ENCODE measurements at regions not wholly inside any gene's neighbourhood (a gene's known extent, or its start where the extent isn't known, plus 50 kb on each side); places are given as distances from the start of the nearest gene placed in this dataset.

DNA sequence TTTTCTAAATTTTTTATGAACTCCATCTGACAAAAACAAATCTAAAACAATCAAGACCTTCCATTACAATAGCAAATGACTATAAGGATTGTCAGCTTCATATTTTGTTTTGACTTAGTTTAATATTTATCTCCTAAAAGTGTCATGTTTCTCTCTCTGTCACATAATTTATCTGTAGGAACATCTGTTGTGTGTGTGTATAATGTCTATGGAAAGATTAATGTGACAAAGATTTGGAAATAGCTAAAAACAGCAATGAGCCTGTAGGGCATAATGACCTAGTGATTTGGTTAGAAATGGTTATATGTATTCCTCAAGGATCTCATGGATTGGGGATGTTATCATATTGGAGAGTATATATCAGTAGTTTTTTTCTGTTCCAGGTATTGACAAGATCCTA lies 69.6 kb upstream of the MDFIC start:
- H3K4me3 ChIP-seq (ENCODE audit: low read length, poor library complexity, severe bottlenecking): no peak overlapping the region
- no peaks in the 10 kb centered on the region for H3K36me3 ChIP-seq (ENCODE audit: insufficient read depth, low read length)
- no peak for TF ChIP-seq EZH2phosphoT487 (IDR thresholded peaks at IDR 0.05; ENCODE audit: borderline replicate concordance)
- TF ChIP-seq, protein P1, sequence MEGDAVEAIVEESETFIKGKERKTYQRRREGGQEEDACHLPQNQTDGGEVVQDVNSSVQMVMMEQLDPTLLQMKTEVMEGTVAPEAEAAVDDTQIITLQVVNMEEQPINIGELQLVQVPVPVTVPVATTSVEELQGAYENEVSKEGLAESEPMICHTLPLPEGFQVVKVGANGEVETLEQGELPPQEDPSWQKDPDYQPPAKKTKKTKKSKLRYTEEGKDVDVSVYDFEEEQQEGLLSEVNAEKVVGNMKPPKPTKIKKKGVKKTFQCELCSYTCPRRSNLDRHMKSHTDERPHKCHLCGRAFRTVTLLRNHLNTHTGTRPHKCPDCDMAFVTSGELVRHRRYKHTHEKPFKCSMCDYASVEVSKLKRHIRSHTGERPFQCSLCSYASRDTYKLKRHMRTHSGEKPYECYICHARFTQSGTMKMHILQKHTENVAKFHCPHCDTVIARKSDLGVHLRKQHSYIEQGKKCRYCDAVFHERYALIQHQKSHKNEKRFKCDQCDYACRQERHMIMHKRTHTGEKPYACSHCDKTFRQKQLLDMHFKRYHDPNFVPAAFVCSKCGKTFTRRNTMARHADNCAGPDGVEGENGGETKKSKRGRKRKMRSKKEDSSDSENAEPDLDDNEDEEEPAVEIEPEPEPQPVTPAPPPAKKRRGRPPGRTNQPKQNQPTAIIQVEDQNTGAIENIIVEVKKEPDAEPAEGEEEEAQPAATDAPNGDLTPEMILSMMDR (conservative IDR thresholded peaks at IDR 0.05; ENCODE audit: low read length): no peak
- no peak overlapping the region for H3K4me2 ChIP-seq (ENCODE audit: low read depth, low read length, poor library complexity, severe bottlenecking)
- H3K4me1 ChIP-seq (ENCODE audit: insufficient read depth, low read length, poor library complexity, severe bottlenecking): no peaks in the 10 kb centered on the region
- H3K79me2 ChIP-seq (ENCODE audit: insufficient read depth, low read length): no peaks in the 10 kb centered on the region
- no peaks in the 10 kb centered on the region for H3K27me3 ChIP-seq (ENCODE audit: insufficient read depth, low read length, poor library complexity, severe bottlenecking)
- no peaks in the 10 kb centered on the region for H4K20me1 ChIP-seq (ENCODE audit: insufficient read depth, low read length, poor library complexity, severe bottlenecking)
- no peak overlapping the region for H2AFZ ChIP-seq (ENCODE audit: low read length)
- no peak overlapping the region for H3K9ac ChIP-seq (ENCODE audit: low read depth, low read length, poor library complexity, severe bottlenecking)
- no peaks in the 10 kb centered on the region for H3F3A ChIP-seq (ENCODE audit: low read depth)
- H3K9me2 ChIP-seq (replicated peaks; ENCODE audit: low read depth, low read length): no peaks in the 10 kb centered on the region
- no peaks in the 10 kb centered on the region for H3K9me3 ChIP-seq (ENCODE audit: insufficient read depth, low read depth, low read length)

DNA sequence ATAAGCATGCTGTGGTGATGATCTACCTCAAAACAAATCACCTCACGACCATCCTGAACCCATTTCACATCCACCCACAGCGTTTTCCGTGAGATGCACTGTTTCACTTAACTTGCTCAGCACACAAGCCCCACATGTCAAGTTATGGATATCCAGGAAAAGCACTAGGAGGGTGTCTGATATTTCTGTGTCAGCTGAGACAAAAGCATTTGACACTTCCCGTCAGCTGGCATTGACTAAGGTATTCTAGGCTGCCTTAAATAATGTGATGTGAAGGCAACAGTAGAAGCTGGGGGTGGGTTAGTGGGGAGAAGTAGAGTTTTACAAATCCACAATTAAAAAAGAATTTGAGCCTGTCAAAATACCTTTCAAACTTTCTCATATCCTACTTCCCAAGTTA lies 68.7 kb upstream of the MDFIC start:
- Histone ChIP-seq H3K4me3 (ENCODE audit: low read length, poor library complexity, severe bottlenecking) (no peak overlapping the region), H3K36me3 (ENCODE audit: insufficient read depth, low read length) (no peaks in the 10 kb centered on the region), H3K79me2 (ENCODE audit: insufficient read depth, low read length) (no peaks in the 10 kb centered on the region), H3K4me2 (ENCODE audit: low read depth, low read length, poor library complexity, severe bottlenecking) (no peak overlapping the region), H3F3A (ENCODE audit: low read depth) (no peaks in the 10 kb centered on the region), H3K9me2 (replicated peaks; ENCODE audit: low read depth, low read length) (no peaks in the 10 kb centered on the region), H3K4me1 (ENCODE audit: insufficient read depth, low read length, poor library complexity, severe bottlenecking) (no peaks in the 10 kb centered on the region), H3K9me3 (ENCODE audit: insufficient read depth, low read depth, low read length) (no peaks in the 10 kb centered on the region), H2AFZ (ENCODE audit: low read length) (no peak overlapping the region), H3K9ac (ENCODE audit: low read depth, low read length, poor library complexity, severe bottlenecking) (no peak overlapping the region), H4K20me1 (ENCODE audit: insufficient read depth, low read length, poor library complexity, severe bottlenecking) (no peaks in the 10 kb centered on the region), H3K27me3 (ENCODE audit: insufficient read depth, low read length, poor library complexity, severe bottlenecking) (no peaks in the 10 kb centered on the region)
- no peak for TF ChIP-seq EZH2phosphoT487 (IDR thresholded peaks at IDR 0.05; ENCODE audit: borderline replicate concordance)
- TF ChIP-seq, protein P1 (conservative IDR thresholded peaks at IDR 0.05; ENCODE audit: low read length): no peak

DNA sequence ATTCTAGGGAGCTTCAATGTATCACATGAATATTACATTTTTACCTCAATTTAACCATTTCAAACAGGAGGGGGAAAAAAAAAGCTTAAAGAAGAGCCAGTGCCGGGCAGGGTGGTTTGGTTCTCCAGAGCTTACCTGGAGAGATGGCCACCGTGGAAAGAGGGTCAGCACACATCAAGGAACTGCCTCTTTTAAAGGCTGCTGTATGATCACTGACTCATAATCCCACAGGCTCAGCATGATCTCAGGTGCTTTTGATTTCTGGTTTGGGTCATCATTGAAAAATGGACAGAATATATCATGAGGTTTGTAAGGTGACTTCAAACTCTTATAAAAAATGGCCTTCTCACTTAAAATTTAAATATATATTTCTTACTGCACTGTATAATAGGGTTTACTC lies 67.5 kb upstream of the MDFIC start:
- Histone ChIP-seq H2AFZ (ENCODE audit: low read length) (no peak overlapping the region), H4K20me1 (ENCODE audit: insufficient read depth, low read length, poor library complexity, severe bottlenecking) (no peaks in the 10 kb centered on the region), H3K9me2 (replicated peaks; ENCODE audit: low read depth, low read length) (no peaks in the 10 kb centered on the region), H3K79me2 (ENCODE audit: insufficient read depth, low read length) (no peaks in the 10 kb centered on the region), H3K4me1 (ENCODE audit: insufficient read depth, low read length, poor library complexity, severe bottlenecking) (no peaks in the 10 kb centered on the region), H3K36me3 (ENCODE audit: insufficient read depth, low read length) (no peaks in the 10 kb centered on the region), H3K4me2 (ENCODE audit: low read depth, low read length, poor library complexity, severe bottlenecking) (no peak overlapping the region), H3K27me3 (ENCODE audit: insufficient read depth, low read length, poor library complexity, severe bottlenecking) (no peaks in the 10 kb centered on the region), H3K9ac (ENCODE audit: low read depth, low read length, poor library complexity, severe bottlenecking) (no peak overlapping the region), H3K9me3 (ENCODE audit: insufficient read depth, low read depth, low read length) (no peaks in the 10 kb centered on the region), H3K4me3 (ENCODE audit: low read length, poor library complexity, severe bottlenecking) (no peak overlapping the region), H3F3A (ENCODE audit: low read depth) (no peaks in the 10 kb centered on the region)
- TF ChIP-seq, protein P1 (conservative IDR thresholded peaks at IDR 0.05; ENCODE audit: low read length): no peak
- TF ChIP-seq EZH2phosphoT487 (IDR thresholded peaks at IDR 0.05; ENCODE audit: borderline replicate concordance): no peak

Measured in Loucy (cell line).